ENCODE measurements at regions not wholly inside any gene's neighbourhood (a gene's known extent, or its start where the extent isn't known, plus 50 kb on each side); places are given as distances from the start of the nearest gene placed in this dataset.

- no peak for TF ChIP-seq CTCF (IDR thresholded peaks at IDR 0.05; ENCODE audit: control insufficient read depth, extremely low read depth, insufficient read depth)
- no peak for DNase-seq (ENCODE audit: low read depth)
Measured at GRCh38 chr13:22138947-22139346, 468.1 kb downstream of the FGF9 start.

GRCh38 chr13:22141716-22142115, 470.8 kb downstream of the FGF9 start:
- no peak for TF ChIP-seq CTCF (IDR thresholded peaks at IDR 0.05; ENCODE audit: control insufficient read depth, extremely low read depth, insufficient read depth)
- DNase-seq (ENCODE audit: low read depth) = no peak
- H3K4me3 ChIP-seq (ENCODE audit: low read depth, low read length) = no peak overlapping the region

More at GRCh38 chr13:22138947-22139346, 468.1 kb downstream of the FGF9 start:
- no peak overlapping the region for H3K4me3 ChIP-seq (ENCODE audit: low read depth, low read length)

GRCh38 chr13:22143671-22144070, 472.8 kb downstream of the FGF9 start:
- H3K4me3 ChIP-seq (ENCODE audit: low read depth, low read length) = no peak overlapping the region
- no peak for TF ChIP-seq CTCF (IDR thresholded peaks at IDR 0.05; ENCODE audit: control insufficient read depth, extremely low read depth, insufficient read depth)
- no peak for DNase-seq (ENCODE audit: low read depth)

GRCh38 chr13:22144806-22145205, 473.9 kb downstream of the FGF9 start:
- DNase-seq (ENCODE audit: low read depth) = no peak
- no peak overlapping the region for H3K4me3 ChIP-seq (ENCODE audit: low read depth, low read length)
- no peak for TF ChIP-seq CTCF (IDR thresholded peaks at IDR 0.05; ENCODE audit: control insufficient read depth, extremely low read depth, insufficient read depth)

- DNase-seq (ENCODE audit: low read depth) = no peak
- H3K4me3 ChIP-seq (ENCODE audit: low read depth, low read length) = no peak overlapping the region
- TF ChIP-seq CTCF (IDR thresholded peaks at IDR 0.05; ENCODE audit: control insufficient read depth, extremely low read depth, insufficient read depth) = no peak
Measured at GRCh38 chr13:22148187-22148586, 477.3 kb downstream of the FGF9 start.

GRCh38 chr13:22152751-22153150, 481.9 kb downstream of the FGF9 start:
- no peak for TF ChIP-seq CTCF (IDR thresholded peaks at IDR 0.05; ENCODE audit: control insufficient read depth, extremely low read depth, insufficient read depth)
- DNase-seq (ENCODE audit: low read depth) = no peak

GRCh38 chr13:22154041-22154440, 483.2 kb downstream of the FGF9 start:
- no peak for DNase-seq (ENCODE audit: low read depth)
- no peak overlapping the region for H3K4me3 ChIP-seq (ENCODE audit: low read depth, low read length)
- no peak for TF ChIP-seq CTCF (IDR thresholded peaks at IDR 0.05; ENCODE audit: control insufficient read depth, extremely low read depth, insufficient read depth)

More at GRCh38 chr13:22152751-22153150, 481.9 kb downstream of the FGF9 start:
- H3K4me3 ChIP-seq (ENCODE audit: low read depth, low read length) = no peak overlapping the region
